HCT116 (cell line): ENCODE measurements at regions not wholly inside any gene's neighbourhood (a gene's known extent, or its start where the extent isn't known, plus 50 kb on each side); places are given as distances from the start of the nearest gene placed in this dataset.

ENCODE experiments used
- ATAC-seq: fragments of 200-7000 bp; cut with Tn5 transposase; 2 replicates; pipeline ENCODE4 v1.9.1; 2020; ENCODE audit warnings: mild to moderate bottlenecking, moderate library complexity
- BruUV-seq: library from RNA; stranded (reverse); fragments of 400-500 nt; replicated peaks from 2 replicates; lab custom pipeline; 2021; lab: Mats Ljungman, UMichigan
- CTCF ChIA-PET: fragments of 300-600 bp; sonication (Branson Sonifier 250); formaldehyde crosslinking; loops from one replicate; lab custom pipeline; 2021; ENCODE audit warnings: antibody characterized with exemption; lab: Charles Lee
- POLR2A ChIA-PET: fragments of 300-600, 350-600 bp; sonication (Branson Sonifier 250); formaldehyde crosslinking; loops from one replicate; lab custom pipeline; 2021; ENCODE audit warnings: antibody characterized with exemption; lab: Charles Lee
- RAD21 ChIA-PET, 2 experiments: fragments of 300-600 bp; sonication (Branson Sonifier 250); formaldehyde crosslinking; loops; one replicate each; lab custom pipeline; 2023; ENCODE audit warnings: low total read pairs in 2 of 2; ENCODE audit not compliant: uncharacterized antibody in 2 of 2, unreplicated experiment in 2 of 2, low non-redundant PET in 1 of 2; lab: Charles Lee
- DNase-seq: peaks from one replicate; pipeline ENCODE4 v3.0.0-alpha.2; 2010; ENCODE audit warnings: low read depth, low spot score
- H2AFZ ChIP-seq: fragments of 200-600 bp; shearing (Covaris generic), sonication (generic); 2 replicates; pipeline ENCODE4 v1.6.1; 2017; ENCODE audit warnings: low read depth, mixed run types, mixed read lengths, antibody characterized with exemption, low read length; ENCODE audit not compliant: poor library complexity, severe bottlenecking
- H3K27ac ChIP-seq: 2 replicates; pipeline ENCODE4 v1.5.1; 2012; ENCODE audit warnings: low read depth, low read length
- H3K27me3 ChIP-seq: fragments of 200-600 bp; sonication (generic); 2 replicates; pipeline ENCODE4 v1.6.1; 2016; ENCODE audit warnings: mixed run types, low read length, mixed read lengths; ENCODE audit not compliant: insufficient read depth
- H3K36me3 ChIP-seq, 2 experiments: fragments of 200-500 bp in 1 of 2; fragments of 200-600 bp in 1 of 2; sonication (Bioruptor generic) in 1 of 2; sonication (generic) in 1 of 2; 2 replicates each; pipeline versions ENCODE4 v1.5.1 to v1.6.1; 2014 to 2016; ENCODE audit warnings: low read length in 2 of 2, inconsistent platforms in 1 of 2, mixed read lengths in 1 of 2, mixed run types in 1 of 2; ENCODE audit not compliant: insufficient read depth in 2 of 2, control insufficient read depth in 1 of 2
- H3K4me1 ChIP-seq, 2 experiments: fragments of 200-600 bp in 1 of 2; sonication (generic) in 1 of 2; 2 replicates each; pipeline versions ENCODE4 v1.5.1 to v1.6.1; 2012 to 2017; ENCODE audit warnings: low read length in 2 of 2, inconsistent platforms in 1 of 2, mild to moderate bottlenecking in 1 of 2, mixed read lengths in 1 of 2, mixed run types in 1 of 2, moderate library complexity in 1 of 2; ENCODE audit not compliant: insufficient read depth in 2 of 2, control insufficient read depth in 1 of 2
- H3K4me2 ChIP-seq: fragments of 200-600 bp; sonication (generic); 2 replicates; pipeline ENCODE4 v1.6.1; 2017; ENCODE audit warnings: mixed run types, low read length, mixed read lengths
- H3K4me3 ChIP-seq, 2 experiments: fragments of 200-600 bp in 1 of 2; sonication (generic) in 1 of 2; replicated peaks in 1 of 2; 2 replicates each; pipeline ENCODE4 v1.5.1; 2011 to 2016; ENCODE audit warnings: low read length in 2 of 2, control low read depth in 1 of 2, low read depth in 1 of 2, mild to moderate bottlenecking in 1 of 2, mixed read lengths in 1 of 2, mixed run types in 1 of 2
- H3K79me2 ChIP-seq: fragments of 200-600 bp; sonication (generic); 2 replicates; pipeline ENCODE4 v1.6.1; 2017; ENCODE audit warnings: mild to moderate bottlenecking, mixed run types, low read length, moderate library complexity, mixed read lengths; ENCODE audit not compliant: insufficient read depth
- H3K9ac ChIP-seq: fragments of 200-600 bp; sonication (generic); 2 replicates; pipeline ENCODE4 v1.6.1; 2016; ENCODE audit warnings: low read length, mixed read lengths
- H3K9me2 ChIP-seq: fragments of 200-600 bp; sonication (generic), shearing (Covaris generic); 2 replicates; pipeline ENCODE4 v1.6.1; 2017; ENCODE audit warnings: mixed run types, mild to moderate bottlenecking, moderate library complexity; ENCODE audit not compliant: insufficient read depth
- H3K9me3 ChIP-seq, 2 experiments: fragments of 200-500 bp in 1 of 2; fragments of 200-600 bp in 1 of 2; sonication (Bioruptor generic) in 1 of 2; sonication (generic) in 1 of 2; 2 replicates each; pipeline ENCODE4 v1.6.1; 2014 to 2017; ENCODE audit warnings: low read length in 2 of 2, mixed read lengths in 2 of 2, inconsistent platforms in 1 of 2, low read depth in 1 of 2, mild to moderate bottlenecking in 1 of 2, mixed run types in 1 of 2, moderate library complexity in 1 of 2; ENCODE audit not compliant: control insufficient read depth in 1 of 2, insufficient read depth in 1 of 2
- H4K20me1 ChIP-seq: fragments of 200-600 bp; sonication (generic), shearing (Covaris generic); 2 replicates; pipeline ENCODE4 v1.6.1; 2017; ENCODE audit warnings: mixed run types, mild to moderate bottlenecking, moderate library complexity; ENCODE audit not compliant: insufficient read depth
- CTCF ChIP-seq, 3 experiments: fragments of 200-600 bp in 1 of 3; sonication (generic) in 1 of 3; IDR thresholded peaks in 2 of 3; conservative IDR thresholded peaks in 1 of 3; 2 replicates each; pipeline ENCODE4 v1.5.1; 2012 to 2017; ENCODE audit warnings: low read depth in 2 of 3, low read length in 2 of 3, antibody characterized with exemption in 1 of 3, borderline replicate concordance in 1 of 3, control low read depth in 1 of 3, mild to moderate bottlenecking in 1 of 3, mixed read lengths in 1 of 3, mixed run types in 1 of 3, moderate library complexity in 1 of 3; ENCODE audit not compliant: insufficient read depth in 1 of 3
- EGR1 ChIP-seq: IDR thresholded peaks from 2 replicates; pipeline ENCODE4 v1.6.1; 2012; ENCODE audit warnings: low read depth
- MAX ChIP-seq: IDR thresholded peaks from 2 replicates; pipeline ENCODE4 v1.6.1; 2012
- POLR2AphosphoS5 ChIP-seq: IDR thresholded peaks from 2 replicates; pipeline ENCODE4 v1.6.1; 2011; ENCODE audit warnings: mild to moderate bottlenecking, low read depth, low read length, moderate library complexity
- RAD21 ChIP-seq: IDR thresholded peaks from 2 replicates; pipeline ENCODE4 v1.6.1; 2012; ENCODE audit warnings: low read depth, mild to moderate bottlenecking
- SRF ChIP-seq: IDR thresholded peaks from 2 replicates; pipeline ENCODE4 v1.6.1; 2012; ENCODE audit warnings: low read depth
- TCF7L2 ChIP-seq: IDR thresholded peaks from 2 replicates; pipeline ENCODE4 v1.7.0; 2011; ENCODE audit warnings: borderline replicate concordance, inconsistent platforms; ENCODE audit not compliant: insufficient read depth, insufficient read length; ENCODE audit errors: extremely low read depth
- ZFX ChIP-seq: fragments of 450-650 bp; IDR thresholded peaks from 2 replicates; pipeline ENCODE4 v1.6.1; 2017
- intact Hi-C: fragments of 100-400 bp; cut with micrococcal nuclease; formaldehyde crosslinking; loops from 2 replicates; pipeline ENCODE4 v1.10.0; 2022

DNA sequence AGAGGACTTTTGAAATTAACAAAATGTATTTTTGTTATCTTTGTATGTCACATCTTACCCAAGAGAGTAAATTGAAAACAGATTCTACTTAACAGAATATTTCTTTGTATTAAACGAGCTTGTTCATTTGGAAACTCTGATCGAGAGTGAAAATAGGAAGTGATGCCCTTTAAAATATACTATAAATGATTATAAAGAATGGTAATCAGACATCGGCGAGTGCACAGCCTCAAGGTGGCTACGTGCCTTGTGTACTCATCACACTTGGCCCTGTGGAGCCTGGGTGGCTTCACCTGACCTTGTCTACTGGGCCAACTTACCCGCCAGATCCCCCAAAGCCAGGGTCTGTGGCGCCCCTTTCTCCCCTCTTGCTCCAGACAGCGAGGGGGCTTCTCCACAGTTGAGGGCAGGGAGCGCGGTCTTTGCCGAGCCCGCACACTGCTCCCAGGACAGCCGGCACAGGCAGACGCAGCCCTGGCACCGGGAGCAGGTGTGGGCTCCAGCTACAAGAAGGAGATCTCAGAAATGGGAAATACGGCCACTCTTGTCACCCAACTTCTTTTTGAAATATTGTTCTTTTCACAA lies 243.2 kb downstream of the CEMIP2 start:
- POLR2A ChIA-PET = no interaction called here
- Histone ChIP-seq H3K4me1 (no peaks in the 10 kb centered on the region), H3K4me3 (no peak overlapping the region), H3K9me2 (no peaks in the 10 kb centered on the region), H3K9ac (no peak overlapping the region), H3K79me2 (no peaks in the 10 kb centered on the region), H3K36me3 (no peaks in the 10 kb centered on the region), H3K27me3 (peaks cover 20% of the 10 kb centered on the region; the same call in 1 of the 2 replicates), H3K9me3 (no peaks in the 10 kb centered on the region), H3K27ac (no peak overlapping the region), H4K20me1 (no peaks in the 10 kb centered on the region), H2AFZ (no peak overlapping the region), H3K4me2 (no peak overlapping the region)
- no TSS peak for BruUV-seq
- RAD21 ChIA-PET = no interaction called here
- DNase-seq (no peak), ATAC-seq (no peak)
- intact Hi-C loops = no loop called here
- CTCF ChIA-PET = no interaction called here
- TF ChIP-seq RAD21 = no peak
- TF ChIP-seq CTCF (IDR thresholded peaks at IDR 0.05 in 2 of 3, conservative IDR thresholded peaks at IDR 0.05 in 1 of 3; ENCODE audit: borderline replicate concordance in 1 of 3, insufficient read depth in 1 of 3, low read depth in 2 of 3, low read length in 2 of 3) = no peak
- TF ChIP-seq EGR1 = no peak
- no peak for TF ChIP-seq TCF7L2
- TF ChIP-seq MAX = no peak
- TF ChIP-seq ZFX = no peak
- no peak for TF ChIP-seq SRF
- no peak for TF ChIP-seq POLR2AphosphoS5
